ENCODE measurements at regions not wholly inside any gene's neighbourhood (a gene's known extent, or its start where the extent isn't known, plus 50 kb on each side); places are given as distances from the start of the nearest gene placed in this dataset.

GRCh38 chr6:104589940-104590339, 269.8 kb downstream of the HACE1 start:
- TF ChIP-seq CTCF (IDR thresholded peaks at IDR 0.05; ENCODE audit: poor library complexity, severe bottlenecking) (no peak), POLR2AphosphoS5 (IDR thresholded peaks at IDR 0.05) (no peak), MXI1 (conservative IDR thresholded peaks at IDR 0.05; ENCODE audit: poor library complexity, severe bottlenecking) (no peak)
